ENCODE measurements at regions not wholly inside any gene's neighbourhood (a gene's known extent, or its start where the extent isn't known, plus 50 kb on each side); places are given as distances from the start of the nearest gene placed in this dataset.

DNA sequence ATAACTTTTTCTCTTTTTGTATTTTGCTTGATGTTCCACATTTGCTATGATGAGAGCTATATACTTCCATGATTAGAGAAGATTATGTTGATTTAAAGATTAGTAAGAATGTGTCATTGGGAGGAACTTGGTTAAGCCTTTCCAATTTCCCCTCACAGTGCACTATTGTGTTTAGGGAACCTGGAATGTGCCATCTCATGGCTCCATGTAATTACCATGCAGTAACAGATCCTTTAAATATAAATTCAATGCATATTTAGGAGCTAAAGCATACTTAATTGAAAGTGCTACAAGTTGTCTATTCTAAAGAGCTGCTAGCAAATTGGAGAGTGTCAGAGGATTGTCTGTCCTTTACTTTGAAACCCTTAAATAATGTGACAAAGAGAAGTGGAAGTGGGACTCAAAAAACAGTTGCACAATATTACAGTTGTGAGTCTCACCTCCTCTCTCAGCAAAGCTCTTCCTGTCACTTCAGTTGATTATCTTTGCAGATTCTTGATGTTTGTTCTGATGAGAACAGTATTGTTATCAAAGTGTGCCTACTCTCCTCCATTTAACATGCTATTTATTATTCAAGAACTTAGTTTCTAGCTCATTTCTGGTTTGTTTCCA, 1162.7 kb upstream of the ZEB2 start:
- Histone ChIP-seq H3K4me1 (ENCODE audit: control insufficient read depth in 2 of 3, insufficient read depth in 2 of 3, low read depth in 1 of 3, low read length in 3 of 3) (no peaks in the 10 kb centered on the region), H3K36me3 (ENCODE audit: control insufficient read depth in 2 of 3, insufficient read depth in 3 of 3, low read length in 3 of 3) (no peaks in the 10 kb centered on the region), H3K9me3 (ENCODE audit: control insufficient read depth in 2 of 3, insufficient read depth in 1 of 3, low read length in 3 of 3) (no peaks in the 10 kb centered on the region), H3K4me3 (ENCODE audit: low read length in 3 of 3) (no peak overlapping the region), H3K27me3 (ENCODE audit: control insufficient read depth, insufficient read depth, low read length) (no peaks in the 10 kb centered on the region), H3K27ac (ENCODE audit: low read depth in 2 of 2, low read length in 2 of 2) (no peak overlapping the region), H3K9ac (ENCODE audit: low read length in 3 of 3) (no peak overlapping the region)
- intact Hi-C loops (cut with DNase I), result no loop called here
- TF ChIP-seq, protein P1, sequence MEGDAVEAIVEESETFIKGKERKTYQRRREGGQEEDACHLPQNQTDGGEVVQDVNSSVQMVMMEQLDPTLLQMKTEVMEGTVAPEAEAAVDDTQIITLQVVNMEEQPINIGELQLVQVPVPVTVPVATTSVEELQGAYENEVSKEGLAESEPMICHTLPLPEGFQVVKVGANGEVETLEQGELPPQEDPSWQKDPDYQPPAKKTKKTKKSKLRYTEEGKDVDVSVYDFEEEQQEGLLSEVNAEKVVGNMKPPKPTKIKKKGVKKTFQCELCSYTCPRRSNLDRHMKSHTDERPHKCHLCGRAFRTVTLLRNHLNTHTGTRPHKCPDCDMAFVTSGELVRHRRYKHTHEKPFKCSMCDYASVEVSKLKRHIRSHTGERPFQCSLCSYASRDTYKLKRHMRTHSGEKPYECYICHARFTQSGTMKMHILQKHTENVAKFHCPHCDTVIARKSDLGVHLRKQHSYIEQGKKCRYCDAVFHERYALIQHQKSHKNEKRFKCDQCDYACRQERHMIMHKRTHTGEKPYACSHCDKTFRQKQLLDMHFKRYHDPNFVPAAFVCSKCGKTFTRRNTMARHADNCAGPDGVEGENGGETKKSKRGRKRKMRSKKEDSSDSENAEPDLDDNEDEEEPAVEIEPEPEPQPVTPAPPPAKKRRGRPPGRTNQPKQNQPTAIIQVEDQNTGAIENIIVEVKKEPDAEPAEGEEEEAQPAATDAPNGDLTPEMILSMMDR (IDR thresholded peaks at IDR 0.05; ENCODE audit: borderline replicate concordance, extremely low read depth, insufficient read depth), result no peak
- DNase-seq (no peak), FAIRE-seq (no peak)

DNA sequence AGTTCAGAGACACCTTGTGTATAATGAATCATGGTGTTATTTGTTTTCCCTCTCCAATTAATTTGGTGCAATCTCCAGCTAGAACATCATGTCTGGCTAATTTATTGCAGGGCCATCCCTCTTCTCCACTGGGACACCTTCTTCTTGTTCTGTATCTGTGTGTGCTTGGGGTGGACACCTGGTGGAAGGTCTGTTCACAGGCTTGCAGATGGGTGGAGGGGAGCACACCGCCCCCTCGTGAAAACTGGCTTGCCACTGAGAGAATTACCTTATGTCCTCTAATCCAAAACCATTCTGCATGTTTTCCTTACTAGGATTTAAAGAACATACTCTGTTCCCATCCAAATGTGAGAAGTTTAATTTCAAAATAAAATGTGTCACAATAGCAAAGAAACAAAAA, 1160.4 kb upstream of the ZEB2 start:
- Histone ChIP-seq H3K27ac (ENCODE audit: low read depth in 2 of 2, low read length in 2 of 2) (no peak overlapping the region), H3K9me3 (ENCODE audit: control insufficient read depth in 2 of 3, insufficient read depth in 1 of 3, low read length in 3 of 3) (no peaks in the 10 kb centered on the region), H3K36me3 (ENCODE audit: control insufficient read depth in 2 of 3, insufficient read depth in 3 of 3, low read length in 3 of 3) (no peaks in the 10 kb centered on the region), H3K4me3 (ENCODE audit: low read length in 3 of 3) (no peak overlapping the region), H3K4me1 (ENCODE audit: control insufficient read depth in 2 of 3, insufficient read depth in 2 of 3, low read depth in 1 of 3, low read length in 3 of 3) (no peaks in the 10 kb centered on the region), H3K27me3 (ENCODE audit: control insufficient read depth, insufficient read depth, low read length) (no peaks in the 10 kb centered on the region), H3K9ac (ENCODE audit: low read length in 3 of 3) (no peak overlapping the region)
- FAIRE-seq (no peak), DNase-seq (no peak)
- intact Hi-C loops (cut with DNase I), result no loop called here
- TF ChIP-seq, protein P1 (IDR thresholded peaks at IDR 0.05; ENCODE audit: borderline replicate concordance, extremely low read depth, insufficient read depth), result no peak

- intact Hi-C loops (cut with DNase I), result no loop called here
- Histone ChIP-seq H3K4me1 (ENCODE audit: control insufficient read depth in 2 of 3, insufficient read depth in 2 of 3, low read depth in 1 of 3, low read length in 3 of 3) (no peaks in the 10 kb centered on the region), H3K9ac (ENCODE audit: low read length in 3 of 3) (no peak overlapping the region), H3K36me3 (ENCODE audit: control insufficient read depth in 2 of 3, insufficient read depth in 3 of 3, low read length in 3 of 3) (no peaks in the 10 kb centered on the region), H3K4me3 (ENCODE audit: low read length in 3 of 3) (no peak overlapping the region), H3K27me3 (ENCODE audit: control insufficient read depth, insufficient read depth, low read length) (no peaks in the 10 kb centered on the region), H3K9me3 (ENCODE audit: control insufficient read depth in 2 of 3, insufficient read depth in 1 of 3, low read length in 3 of 3) (no peaks in the 10 kb centered on the region), H3K27ac (ENCODE audit: low read depth in 2 of 2, low read length in 2 of 2) (no peak overlapping the region)
- no peak for FAIRE-seq
- TF ChIP-seq, protein P1 (IDR thresholded peaks at IDR 0.05; ENCODE audit: borderline replicate concordance, extremely low read depth, insufficient read depth), result no peak
- no peak for DNase-seq
Observed at GRCh38 chr2:145677371-145677770, 1157.5 kb upstream of the ZEB2 start.

GRCh38 chr2:145674705-145675104, 1154.8 kb upstream of the ZEB2 start:
- Histone ChIP-seq H3K4me1 (ENCODE audit: control insufficient read depth in 2 of 3, insufficient read depth in 2 of 3, low read depth in 1 of 3, low read length in 3 of 3) (no peaks in the 10 kb centered on the region), H3K9ac (ENCODE audit: low read length in 3 of 3) (no peak overlapping the region), H3K9me3 (ENCODE audit: control insufficient read depth in 2 of 3, insufficient read depth in 1 of 3, low read length in 3 of 3) (no peaks in the 10 kb centered on the region), H3K27ac (ENCODE audit: low read depth in 2 of 2, low read length in 2 of 2) (no peak overlapping the region), H3K36me3 (ENCODE audit: control insufficient read depth in 2 of 3, insufficient read depth in 3 of 3, low read length in 3 of 3) (no peaks in the 10 kb centered on the region), H3K27me3 (ENCODE audit: control insufficient read depth, insufficient read depth, low read length) (no peaks in the 10 kb centered on the region), H3K4me3 (ENCODE audit: low read length in 3 of 3) (no peak overlapping the region)
- TF ChIP-seq, protein P1 (IDR thresholded peaks at IDR 0.05; ENCODE audit: borderline replicate concordance, extremely low read depth, insufficient read depth), result no peak
- DNase-seq, result no peak
- intact Hi-C loops (cut with DNase I), result no loop called here
- FAIRE-seq, result peak; percentile 50

All from kidney (tissue), 13 donors.